Nucleus accumbens (tissue), 56 donors: ENCODE measurements at regions not wholly inside any gene's neighbourhood (a gene's known extent, or its start where the extent isn't known, plus 50 kb on each side); places are given as distances from the start of the nearest gene placed in this dataset.

Experiments used
- DNase-seq, 56 donors: peaks; one replicate each; lab custom pipeline; 2025; lab: John Stamatoyannopoulos, UW

GRCh38 chr18:24726727-24727492 is 266.5 kb downstream of the HRH4 start:
- DNase-seq: peak in 50 of 56 donors; percentile 2 to 77 (median 43)

GRCh38 chr18:24727685-24728084 is 267.2 kb downstream of the HRH4 start:
- DNase-seq: no peak

- no peak for DNase-seq
Measured at GRCh38 chr18:24731158-24731557, 270.7 kb downstream of the HRH4 start.

- no peak for DNase-seq
Measured at GRCh38 chr18:24731981-24732380, 271.5 kb downstream of the HRH4 start.

GRCh38 chr18:24734058-24734457 is 273.6 kb downstream of the HRH4 start:
- DNase-seq: peak in 10 of 56 donors; percentile 1 to 18 (median 4)

GRCh38 chr18:24735624-24736231 is 275.3 kb downstream of the HRH4 start:
- no peak for DNase-seq

GRCh38 chr18:24736662-24737330 is 276.4 kb downstream of the HRH4 start:
- DNase-seq: no peak

- DNase-seq: no peak
Measured at GRCh38 chr18:24740829-24741228, 280.4 kb downstream of the HRH4 start.

- DNase-seq: no peak
Measured at GRCh38 chr18:24741321-24741720, 280.9 kb downstream of the HRH4 start.

GRCh38 chr18:24741965-24742724 is 281.7 kb downstream of the HRH4 start:
- DNase-seq: no peak

- DNase-seq: no peak
Measured at GRCh38 chr18:24754583-24755253, 294.3 kb downstream of the HRH4 start.

GRCh38 chr18:24756385-24756784 is 295.9 kb downstream of the HRH4 start:
- DNase-seq: no peak

GRCh38 chr18:24757134-24757533 is 296.7 kb downstream of the HRH4 start:
- DNase-seq: no peak

- DNase-seq: no peak
Measured at GRCh38 chr18:24761765-24762164, 301.3 kb downstream of the HRH4 start.

GRCh38 chr18:24762511-24762910 is 302.1 kb downstream of the HRH4 start:
- DNase-seq: no peak

- DNase-seq: no peak
Measured at GRCh38 chr18:24763765-24764513, 303.5 kb downstream of the HRH4 start.

- no peak for DNase-seq
Measured at GRCh38 chr18:24764766-24765165, 304.3 kb downstream of the HRH4 start.

GRCh38 chr18:24766376-24766775 is 305.9 kb downstream of the HRH4 start:
- no peak for DNase-seq

- no peak for DNase-seq
Measured at GRCh38 chr18:24770311-24771024, 310.0 kb downstream of the HRH4 start.
